Non-pigmented ciliary epithelial cell (primary cell): ENCODE measurements at regions not wholly inside any gene's neighbourhood (a gene's known extent, or its start where the extent isn't known, plus 50 kb on each side); places are given as distances from the start of the nearest gene placed in this dataset.
"Not testable (repeated sequence)": the region's sequence is repeated elsewhere in the genome, so short reads cannot be mapped to it uniquely, and the experiment has no call there.

Experiments used
- DNase-seq: peaks from one replicate; pipeline ENCODE4 v3.0.0-alpha.2; 2010; ENCODE audit warnings: low read depth

GRCh38 chr2:7641272-7641671, 724.1 kb downstream of the RNF144A start:
- DNase-seq, result not testable (repeated sequence)

- DNase-seq, result no peak
These were observed 728.8 kb downstream of the RNF144A start for GRCh38 chr2:7646024-7646423.

GRCh38 chr2:7646661-7647060, 729.4 kb downstream of the RNF144A start:
- DNase-seq, result no peak

GRCh38 chr2:7648221-7648795, 731.1 kb downstream of the RNF144A start:
- no peak for DNase-seq

GRCh38 chr2:7649461-7650228, 732.4 kb downstream of the RNF144A start:
- no peak for DNase-seq

- no peak for DNase-seq
These were observed 736.4 kb downstream of the RNF144A start for GRCh38 chr2:7653617-7654016.

- no peak for DNase-seq
These were observed 738.4 kb downstream of the RNF144A start for GRCh38 chr2:7655629-7656028.

- not testable (repeated sequence) for DNase-seq
These were observed 740.3 kb downstream of the RNF144A start for GRCh38 chr2:7657526-7657925.

GRCh38 chr2:7658486-7658885, 741.3 kb downstream of the RNF144A start:
- DNase-seq, result no peak

GRCh38 chr2:7660816-7661215, 743.6 kb downstream of the RNF144A start:
- DNase-seq, result no peak

GRCh38 chr2:7661502-7661901, 744.3 kb downstream of the RNF144A start:
- DNase-seq, result no peak

GRCh38 chr2:7665880-7666279, 748.7 kb downstream of the RNF144A start:
- DNase-seq, result no peak

GRCh38 chr2:7666596-7667259, 749.5 kb downstream of the RNF144A start:
- DNase-seq, result no peak

- no peak for DNase-seq
These were observed 750.1 kb downstream of the RNF144A start for GRCh38 chr2:7667260-7667757.

- no peak for DNase-seq
These were observed 753.9 kb downstream of the RNF144A start for GRCh38 chr2:7670905-7671641.

GRCh38 chr2:7672027-7672684, 754.9 kb downstream of the RNF144A start:
- peak; percentile 6 for DNase-seq

- no peak for DNase-seq
These were observed 755.5 kb downstream of the RNF144A start for GRCh38 chr2:7672685-7673071.

- no peak for DNase-seq
These were observed 755.9 kb downstream of the RNF144A start for GRCh38 chr2:7673101-7673500.

- DNase-seq, result no peak
These were observed 756.6 kb downstream of the RNF144A start for GRCh38 chr2:7673853-7674252.

- DNase-seq, result no peak
These were observed 757.4 kb downstream of the RNF144A start for GRCh38 chr2:7674606-7675005.

GRCh38 chr2:7676714-7677113, 759.5 kb downstream of the RNF144A start:
- no peak for DNase-seq
